ENCODE measurements at regions not wholly inside any gene's neighbourhood (a gene's known extent, or its start where the extent isn't known, plus 50 kb on each side); places are given as distances from the start of the nearest gene placed in this dataset.

DNA sequence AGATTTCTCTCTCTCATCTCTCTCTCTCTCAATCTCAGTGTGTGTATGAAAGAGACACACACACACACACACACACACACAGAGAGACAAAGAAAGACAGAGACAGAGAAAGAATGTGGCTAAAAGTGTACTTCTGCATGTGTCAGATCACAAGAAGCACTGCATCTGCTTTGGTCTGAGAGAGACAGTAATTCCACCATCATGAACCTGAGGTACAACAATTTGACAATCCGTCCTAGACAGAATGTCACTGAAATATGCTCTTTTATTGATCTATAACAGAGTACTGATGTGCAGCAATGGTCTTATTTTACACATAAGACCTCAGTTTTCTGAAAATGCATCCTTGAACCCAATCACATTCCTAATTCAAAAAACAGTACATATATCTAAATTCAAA lies 576.2 kb upstream of the SMIM31 start:
- Histone ChIP-seq H3K4me3 (no peak overlapping the region), H3K9me3 (no peaks in the 10 kb centered on the region), H3K4me1 (ENCODE audit: control insufficient read depth in 1 of 2, low read depth in 2 of 2) (no peaks in the 10 kb centered on the region), H3K36me3 (no peaks in the 10 kb centered on the region), H3K27me3 (replicated peaks; ENCODE audit: insufficient read depth) (no peaks in the 10 kb centered on the region), H3K27ac (no peak overlapping the region)
- TF ChIP-seq, protein P1, sequence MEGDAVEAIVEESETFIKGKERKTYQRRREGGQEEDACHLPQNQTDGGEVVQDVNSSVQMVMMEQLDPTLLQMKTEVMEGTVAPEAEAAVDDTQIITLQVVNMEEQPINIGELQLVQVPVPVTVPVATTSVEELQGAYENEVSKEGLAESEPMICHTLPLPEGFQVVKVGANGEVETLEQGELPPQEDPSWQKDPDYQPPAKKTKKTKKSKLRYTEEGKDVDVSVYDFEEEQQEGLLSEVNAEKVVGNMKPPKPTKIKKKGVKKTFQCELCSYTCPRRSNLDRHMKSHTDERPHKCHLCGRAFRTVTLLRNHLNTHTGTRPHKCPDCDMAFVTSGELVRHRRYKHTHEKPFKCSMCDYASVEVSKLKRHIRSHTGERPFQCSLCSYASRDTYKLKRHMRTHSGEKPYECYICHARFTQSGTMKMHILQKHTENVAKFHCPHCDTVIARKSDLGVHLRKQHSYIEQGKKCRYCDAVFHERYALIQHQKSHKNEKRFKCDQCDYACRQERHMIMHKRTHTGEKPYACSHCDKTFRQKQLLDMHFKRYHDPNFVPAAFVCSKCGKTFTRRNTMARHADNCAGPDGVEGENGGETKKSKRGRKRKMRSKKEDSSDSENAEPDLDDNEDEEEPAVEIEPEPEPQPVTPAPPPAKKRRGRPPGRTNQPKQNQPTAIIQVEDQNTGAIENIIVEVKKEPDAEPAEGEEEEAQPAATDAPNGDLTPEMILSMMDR (IDR thresholded peaks at IDR 0.05), result no peak
- ATAC-seq (ENCODE audit: insufficient number of reproducible peaks, low FRiP score, low read depth) (no peak), DNase-seq (ENCODE audit: low spot score) (no peak)

DNA sequence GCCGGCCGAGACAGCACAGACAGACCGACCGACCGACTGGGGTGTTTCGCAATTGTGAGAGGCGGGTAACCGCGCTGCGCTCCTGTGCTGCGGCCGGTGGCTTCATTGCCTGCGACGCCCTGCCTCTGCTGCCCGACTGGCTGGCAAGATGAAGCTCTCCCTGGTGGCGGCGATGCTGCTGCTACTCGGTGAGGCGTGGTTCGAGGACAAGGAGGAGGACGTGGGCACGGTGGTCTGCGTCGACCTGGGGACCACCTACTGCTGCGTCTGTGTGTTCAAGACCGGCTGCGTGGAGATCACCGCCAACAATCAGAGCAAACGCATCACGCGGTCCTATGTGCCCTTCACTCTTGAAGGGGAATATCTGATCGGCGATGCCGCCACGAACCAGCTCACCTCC lies 565.7 kb upstream of the SMIM31 start:
- H3K36me3 ChIP-seq, result no peaks in the 10 kb centered on the region
- ATAC-seq (ENCODE audit: insufficient number of reproducible peaks, low FRiP score, low read depth) (no peak), DNase-seq (ENCODE audit: low spot score) (no peak)
- H3K4me1 ChIP-seq (ENCODE audit: control insufficient read depth in 1 of 2, low read depth in 2 of 2), result no peaks in the 10 kb centered on the region
- no peaks in the 10 kb centered on the region for H3K27me3 ChIP-seq (replicated peaks; ENCODE audit: insufficient read depth)
- H3K27ac ChIP-seq, result no peak overlapping the region
- TF ChIP-seq, protein P1 (IDR thresholded peaks at IDR 0.05), result no peak
- H3K4me3 ChIP-seq, result no peak overlapping the region
- H3K9me3 ChIP-seq, result no peaks in the 10 kb centered on the region

DNA sequence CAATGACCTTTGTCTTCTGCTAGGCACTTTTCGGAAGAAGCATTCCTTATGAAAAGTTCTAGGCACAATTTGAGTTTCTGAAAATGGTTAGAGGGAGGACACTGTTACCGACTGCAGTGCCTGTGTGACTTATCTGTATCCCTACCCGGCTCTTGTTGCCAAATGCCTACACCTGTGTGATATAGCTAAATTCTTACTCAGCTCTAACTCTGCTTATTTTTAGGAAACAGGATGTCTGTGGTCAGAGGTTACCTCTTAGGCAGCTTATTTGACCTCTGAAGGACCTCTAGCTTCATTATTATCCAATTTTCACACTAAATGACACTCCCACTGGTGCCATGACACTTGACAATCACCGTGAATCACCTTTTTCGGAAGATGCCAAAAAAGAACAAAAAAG lies 561.1 kb upstream of the SMIM31 start:
- TF ChIP-seq, protein P1 (IDR thresholded peaks at IDR 0.05), result no peak
- Histone ChIP-seq H3K27me3 (replicated peaks; ENCODE audit: insufficient read depth) (no peaks in the 10 kb centered on the region), H3K9me3 (no peaks in the 10 kb centered on the region), H3K27ac (no peak overlapping the region), H3K4me3 (no peak overlapping the region), H3K4me1 (ENCODE audit: control insufficient read depth in 1 of 2, low read depth in 2 of 2) (no peaks in the 10 kb centered on the region), H3K36me3 (no peaks in the 10 kb centered on the region)
- ATAC-seq (ENCODE audit: insufficient number of reproducible peaks, low FRiP score, low read depth) (no peak), DNase-seq (ENCODE audit: low spot score) (no peak)

DNA sequence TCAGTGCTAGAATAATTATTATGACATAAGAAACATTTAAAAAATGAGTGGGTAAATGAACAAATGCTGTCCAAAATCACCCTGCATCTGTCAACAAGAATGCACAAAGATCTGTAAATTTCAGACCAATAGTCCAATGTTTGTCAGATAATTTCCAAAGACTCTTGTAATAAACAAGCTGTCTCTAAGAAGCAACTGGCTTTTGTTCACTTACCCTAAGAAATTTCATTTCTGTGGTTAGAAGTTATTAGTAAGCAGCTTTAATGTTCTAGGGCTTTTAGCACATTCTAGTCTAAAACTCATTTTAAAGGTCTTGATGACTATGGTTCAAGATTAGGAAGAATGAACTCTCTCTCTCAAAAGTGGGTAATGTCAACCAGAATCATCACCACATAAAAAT lies 560.3 kb upstream of the SMIM31 start:
- TF ChIP-seq, protein P1 (IDR thresholded peaks at IDR 0.05), result no peak
- Histone ChIP-seq H3K9me3 (no peaks in the 10 kb centered on the region), H3K4me1 (ENCODE audit: control insufficient read depth in 1 of 2, low read depth in 2 of 2) (no peaks in the 10 kb centered on the region), H3K27ac (no peak overlapping the region), H3K36me3 (no peaks in the 10 kb centered on the region), H3K27me3 (replicated peaks; ENCODE audit: insufficient read depth) (no peaks in the 10 kb centered on the region), H3K4me3 (no peak overlapping the region)
- no peak for ATAC-seq (ENCODE audit: insufficient number of reproducible peaks, low FRiP score, low read depth)
- DNase-seq (ENCODE audit: low spot score), result no peak

DNA sequence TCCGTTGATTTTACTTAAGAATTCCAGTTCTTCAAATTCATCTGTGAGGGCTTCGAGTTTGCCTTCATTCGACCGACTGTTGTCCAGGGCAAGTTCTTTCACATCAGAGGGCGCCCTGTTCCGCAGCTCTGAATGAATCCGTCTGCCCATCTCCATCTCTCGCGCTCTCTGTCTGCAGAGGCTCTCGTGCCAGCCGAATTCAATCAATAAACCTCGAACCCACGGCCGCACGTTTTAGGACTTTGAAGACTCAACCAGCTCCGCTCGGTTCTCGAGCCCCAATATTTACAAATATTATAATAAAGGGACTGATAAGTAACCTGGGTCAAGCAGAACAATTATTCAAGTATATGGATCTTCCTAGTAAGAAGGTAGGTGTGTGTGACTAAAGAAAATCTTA lies 556.4 kb upstream of the SMIM31 start:
- H3K36me3 ChIP-seq, result no peaks in the 10 kb centered on the region
- H3K9me3 ChIP-seq, result no peaks in the 10 kb centered on the region
- H3K4me3 ChIP-seq, result no peak overlapping the region
- ATAC-seq (ENCODE audit: insufficient number of reproducible peaks, low FRiP score, low read depth), result no peak
- no peak overlapping the region for H3K27ac ChIP-seq
- no peak for DNase-seq (ENCODE audit: low spot score)
- no peaks in the 10 kb centered on the region for H3K4me1 ChIP-seq (ENCODE audit: control insufficient read depth in 1 of 2, low read depth in 2 of 2)
- TF ChIP-seq, protein P1 (IDR thresholded peaks at IDR 0.05), result no peak
- no peaks in the 10 kb centered on the region for H3K27me3 ChIP-seq (replicated peaks; ENCODE audit: insufficient read depth)
